ENCODE measurements at regions not wholly inside any gene's neighbourhood (a gene's known extent, or its start where the extent isn't known, plus 50 kb on each side); places are given as distances from the start of the nearest gene placed in this dataset.
A peak's percentile ranks its signal among the peaks of the same experiment; 100 is the strongest.
"Not testable (repeated sequence)": the region's sequence is repeated elsewhere in the genome, so short reads cannot be mapped to it uniquely, and the experiment has no call there.

DNA sequence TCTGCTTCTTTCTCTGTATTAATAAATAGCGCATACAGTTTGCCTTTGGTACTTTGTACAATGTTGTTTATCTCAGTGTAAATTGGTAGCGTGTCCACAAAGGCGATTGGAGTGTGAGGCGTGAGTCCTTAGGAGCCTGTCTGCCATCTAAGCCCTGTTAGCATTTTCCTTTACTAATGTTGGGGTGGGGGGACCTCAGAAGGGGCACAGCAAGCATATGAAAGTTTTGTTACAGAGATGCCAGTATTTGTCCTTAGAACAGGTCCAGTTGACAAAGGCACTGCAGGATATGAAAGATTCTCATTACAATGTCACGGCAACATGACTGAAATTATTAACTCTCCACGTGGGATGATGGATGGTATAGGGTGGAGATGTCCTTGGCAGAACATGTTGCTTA is 796.8 kb upstream of the TPTE start:
- H3K79me2 ChIP-seq (ENCODE audit: control insufficient read depth, insufficient read depth, low read length); BruUV-seq (replicated peaks); H2AFZ ChIP-seq (ENCODE audit: low read depth, low read length); H3K27ac ChIP-seq (ENCODE audit: extremely low read depth, low read depth, low read length); FAIRE-seq; H3K9ac ChIP-seq (ENCODE audit: insufficient read depth in 1 of 2, low read depth in 2 of 2, low read length in 2 of 2); CTCF ChIA-PET (ENCODE audit: low intra/inter-chr PET ratio); H3K27me3 ChIP-seq (ENCODE audit: control insufficient read depth in 2 of 2, insufficient read depth in 2 of 2, low read length in 2 of 2); H4K20me1 ChIP-seq (replicated peaks; ENCODE audit: control insufficient read depth, insufficient read depth, low read length); H3K4me1 ChIP-seq (replicated peaks in 1 of 2; ENCODE audit: control insufficient read depth in 2 of 2, insufficient read depth in 2 of 2, low read length in 2 of 2); H3K36me3 ChIP-seq (ENCODE audit: control insufficient read depth, insufficient read depth, low read length); H3K4me2 ChIP-seq (ENCODE audit: insufficient read depth, low read length); POLR2A ChIA-PET; ATAC-seq; intact Hi-C loops (cut with micrococcal nuclease); H3K4me3 ChIP-seq; in situ Hi-C loops (cut with MboI); H3K9me1 ChIP-seq (ENCODE audit: control insufficient read depth, insufficient read depth, low read length); H3K9me3 ChIP-seq (replicated peaks; ENCODE audit: control insufficient read depth, insufficient read depth, low read depth, low read length); DNase-seq (ENCODE audit: extremely low read depth in 1 of 4, low spot score in 3 of 4): not testable (repeated sequence)
- 0% methylated on average over 6 of the region's 6 CpGs for WGBS (ENCODE audit: insufficient coverage, low coverage, missing lambda C conversion rate)

DNA sequence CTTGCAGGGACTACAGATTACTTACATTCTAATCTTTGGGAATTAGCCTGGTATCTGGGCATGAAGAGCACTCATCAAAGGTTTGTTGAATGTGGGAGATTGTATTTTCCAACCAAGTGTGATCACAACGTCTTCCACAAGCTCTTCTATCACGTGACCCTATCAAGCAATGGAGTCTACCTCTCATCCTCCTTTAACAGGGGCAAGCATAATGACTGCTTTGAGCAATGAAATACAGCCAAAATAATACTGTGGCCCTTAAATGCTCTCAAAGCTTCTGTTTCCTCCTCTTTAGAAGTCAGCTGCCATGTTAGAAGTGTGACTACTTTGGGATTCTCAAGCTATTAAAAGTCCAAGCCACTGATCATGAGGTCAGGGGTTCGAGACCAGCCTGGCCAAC is 794.2 kb upstream of the TPTE start:
- ATAC-seq; DNase-seq (ENCODE audit: extremely low read depth in 1 of 4, low spot score in 3 of 4); H3K27me3 ChIP-seq (ENCODE audit: control insufficient read depth in 2 of 2, insufficient read depth in 2 of 2, low read length in 2 of 2); FAIRE-seq; H4K20me1 ChIP-seq (replicated peaks; ENCODE audit: control insufficient read depth, insufficient read depth, low read length); intact Hi-C loops (cut with micrococcal nuclease); H3K36me3 ChIP-seq (ENCODE audit: control insufficient read depth, insufficient read depth, low read length); H3K79me2 ChIP-seq (ENCODE audit: control insufficient read depth, insufficient read depth, low read length); BruUV-seq (replicated peaks); POLR2A ChIA-PET; H3K27ac ChIP-seq (ENCODE audit: extremely low read depth, low read depth, low read length); in situ Hi-C loops (cut with MboI); CTCF ChIA-PET (ENCODE audit: low intra/inter-chr PET ratio); H3K4me3 ChIP-seq; H3K9me3 ChIP-seq (replicated peaks; ENCODE audit: control insufficient read depth, insufficient read depth, low read depth, low read length); H3K9me1 ChIP-seq (ENCODE audit: control insufficient read depth, insufficient read depth, low read length); H3K4me1 ChIP-seq (replicated peaks in 1 of 2; ENCODE audit: control insufficient read depth in 2 of 2, insufficient read depth in 2 of 2, low read length in 2 of 2); H3K9ac ChIP-seq (ENCODE audit: insufficient read depth in 1 of 2, low read depth in 2 of 2, low read length in 2 of 2); H3K4me2 ChIP-seq (ENCODE audit: insufficient read depth, low read length); H2AFZ ChIP-seq (ENCODE audit: low read depth, low read length): not testable (repeated sequence)
- TF ChIP-seq, protein P1, sequence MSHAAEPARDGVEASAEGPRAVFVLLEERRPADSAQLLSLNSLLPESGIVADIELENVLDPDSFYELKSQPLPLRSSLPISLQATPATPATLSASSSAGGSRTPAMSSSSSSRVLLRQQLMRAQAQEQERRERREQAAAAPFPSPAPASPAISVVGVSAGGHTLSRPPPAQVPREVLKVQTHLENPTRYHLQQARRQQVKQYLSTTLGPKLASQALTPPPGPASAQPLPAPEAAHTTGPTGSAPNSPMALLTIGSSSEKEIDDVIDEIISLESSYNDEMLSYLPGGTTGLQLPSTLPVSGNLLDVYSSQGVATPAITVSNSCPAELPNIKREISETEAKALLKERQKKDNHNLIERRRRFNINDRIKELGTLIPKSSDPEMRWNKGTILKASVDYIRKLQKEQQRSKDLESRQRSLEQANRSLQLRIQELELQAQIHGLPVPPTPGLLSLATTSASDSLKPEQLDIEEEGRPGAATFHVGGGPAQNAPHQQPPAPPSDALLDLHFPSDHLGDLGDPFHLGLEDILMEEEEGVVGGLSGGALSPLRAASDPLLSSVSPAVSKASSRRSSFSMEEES (CRISPR knock-in tag; IDR thresholded peaks at IDR 0.05), result peak; percentile 89
- WGBS (ENCODE audit: insufficient coverage, low coverage, missing lambda C conversion rate), result 0% methylated on average over 3 of the region's 3 CpGs

DNA sequence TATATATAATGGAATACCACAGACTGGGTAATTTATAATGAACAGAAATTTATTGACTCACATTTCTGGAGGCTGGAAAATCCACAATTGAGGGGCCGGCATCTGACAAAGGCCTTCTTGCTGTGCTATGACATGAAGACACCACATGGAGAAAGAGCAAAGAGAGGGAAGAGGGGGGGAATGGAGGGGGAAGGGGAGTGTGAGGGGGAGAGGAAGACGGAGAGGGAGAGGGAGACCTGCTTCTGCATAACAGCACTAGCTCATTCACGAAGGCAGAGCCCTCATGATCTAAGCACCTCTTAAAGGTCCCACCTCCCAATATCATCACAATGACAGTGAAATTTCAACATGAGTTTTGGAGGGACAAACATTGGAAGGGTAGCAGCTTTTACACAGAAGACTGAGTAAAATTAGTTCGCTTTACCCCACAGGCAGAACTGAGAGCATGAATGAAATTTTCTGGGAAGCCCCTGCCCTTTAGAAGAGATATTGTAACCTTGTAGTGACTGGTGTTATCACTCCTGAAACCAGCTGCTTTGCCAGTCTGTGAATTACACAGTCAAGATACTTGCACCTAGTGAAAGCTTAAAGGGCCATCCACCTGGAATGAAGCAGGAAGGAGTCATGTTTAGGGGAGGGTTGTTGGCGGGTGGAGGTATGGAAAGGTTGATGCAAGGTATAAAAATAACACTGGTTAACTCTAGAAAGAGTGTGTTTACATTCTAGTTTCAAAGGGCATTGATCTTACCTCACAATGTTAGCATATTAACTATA is 793.0 kb upstream of the TPTE start:
- CTCF ChIA-PET (ENCODE audit: low intra/inter-chr PET ratio), result not testable (repeated sequence)
- 0% methylated on average over 4 of the region's 5 CpGs for WGBS (ENCODE audit: insufficient coverage, low coverage, missing lambda C conversion rate)

More for the DNA sequence above, 793.0 kb upstream of the TPTE start:
- H3K4me3 ChIP-seq; DNase-seq (ENCODE audit: extremely low read depth in 1 of 4, low spot score in 3 of 4); H3K27ac ChIP-seq (ENCODE audit: extremely low read depth, low read depth, low read length); H3K9ac ChIP-seq (ENCODE audit: insufficient read depth in 1 of 2, low read depth in 2 of 2, low read length in 2 of 2); H3K36me3 ChIP-seq (ENCODE audit: control insufficient read depth, insufficient read depth, low read length); BruUV-seq (replicated peaks); intact Hi-C loops (cut with micrococcal nuclease); H4K20me1 ChIP-seq (replicated peaks; ENCODE audit: control insufficient read depth, insufficient read depth, low read length); H3K4me1 ChIP-seq (replicated peaks in 1 of 2; ENCODE audit: control insufficient read depth in 2 of 2, insufficient read depth in 2 of 2, low read length in 2 of 2); in situ Hi-C loops (cut with MboI); H2AFZ ChIP-seq (ENCODE audit: low read depth, low read length); POLR2A ChIA-PET; H3K27me3 ChIP-seq (ENCODE audit: control insufficient read depth in 2 of 2, insufficient read depth in 2 of 2, low read length in 2 of 2); ATAC-seq; H3K9me3 ChIP-seq (replicated peaks; ENCODE audit: control insufficient read depth, insufficient read depth, low read depth, low read length); H3K79me2 ChIP-seq (ENCODE audit: control insufficient read depth, insufficient read depth, low read length); H3K9me1 ChIP-seq (ENCODE audit: control insufficient read depth, insufficient read depth, low read length); FAIRE-seq; H3K4me2 ChIP-seq (ENCODE audit: insufficient read depth, low read length): not testable (repeated sequence)
